H9 (cell line): ENCODE measurements at regions not wholly inside any gene's neighbourhood (a gene's known extent, or its start where the extent isn't known, plus 50 kb on each side); places are given as distances from the start of the nearest gene placed in this dataset.
"Not testable (repeated sequence)": the region's sequence is repeated elsewhere in the genome, so short reads cannot be mapped to it uniquely, and the experiment has no call there.

Experiments
- DNase-seq: peaks from one replicate; pipeline ENCODE4 v3.0.0-alpha.2; 2017
- H2AFZ ChIP-seq: one replicate; pipeline ENCODE4 v1.6.1; 2013; ENCODE audit warnings: mild to moderate bottlenecking, low read length, control low read depth, moderate library complexity
- H2AK5ac ChIP-seq: 2 replicates; pipeline ENCODE4 v1.6.1; 2013; ENCODE audit warnings: low read length, control low read depth, mixed read lengths; ENCODE audit not compliant: insufficient read length
- H2BK120ac ChIP-seq: one replicate; pipeline ENCODE4 v1.6.1; 2013; ENCODE audit warnings: low read depth, mild to moderate bottlenecking, low read length, control low read depth, inconsistent platforms; ENCODE audit not compliant: poor library complexity, severe bottlenecking
- H2BK12ac ChIP-seq: 2 replicates; pipeline ENCODE4 v1.6.1; 2013; ENCODE audit warnings: low read length, control low read depth, mixed read lengths, low read depth; ENCODE audit not compliant: insufficient read length
- H2BK15ac ChIP-seq: 2 replicates; pipeline ENCODE4 v1.6.1; 2013; ENCODE audit warnings: low read depth, low read length, control low read depth
- H2BK20ac ChIP-seq: one replicate; pipeline ENCODE4 v1.6.1; 2013; ENCODE audit warnings: low read depth, mild to moderate bottlenecking, low read length, control low read depth, inconsistent platforms; ENCODE audit not compliant: poor library complexity, severe bottlenecking
- H2BK5ac ChIP-seq: 2 replicates; pipeline ENCODE4 v1.6.1; 2013; ENCODE audit warnings: low read length, control low read depth, mixed read lengths; ENCODE audit not compliant: insufficient read length
- H3K14ac ChIP-seq: 2 replicates; pipeline ENCODE4 v1.6.1; 2013; ENCODE audit warnings: low read length, control low read depth; ENCODE audit not compliant: insufficient read depth
- H3K18ac ChIP-seq: 2 replicates; pipeline ENCODE4 v1.6.1; 2013; ENCODE audit warnings: low read depth, mild to moderate bottlenecking, mixed read lengths, low read length, control low read depth; ENCODE audit not compliant: insufficient read length
- H3K23ac ChIP-seq: 2 replicates; pipeline ENCODE4 v1.6.1; 2013; ENCODE audit warnings: low read length, control low read depth, mixed read lengths, low read depth; ENCODE audit not compliant: insufficient read length
- H3K23me2 ChIP-seq: 2 replicates; pipeline ENCODE4 v1.6.1; 2013; ENCODE audit warnings: low read depth, mild to moderate bottlenecking, mixed read lengths, low read length, control low read depth; ENCODE audit not compliant: insufficient read length, poor library complexity, severe bottlenecking
- H3K27ac ChIP-seq: 2 replicates; pipeline ENCODE4 v1.5.1; 2013; ENCODE audit warnings: low read length, control low read depth, mixed read lengths, low read depth; ENCODE audit not compliant: insufficient read length
- H3K27me3 ChIP-seq: 2 replicates; pipeline ENCODE4 v1.6.1; 2013; ENCODE audit warnings: low read length, control low read depth, inconsistent platforms; ENCODE audit not compliant: insufficient read depth
- H3K4ac ChIP-seq: 2 replicates; pipeline ENCODE4 v1.6.1; 2013; ENCODE audit warnings: low read depth, mild to moderate bottlenecking, control low read depth, inconsistent platforms, low read length, moderate library complexity
- H3K4me1 ChIP-seq: 2 replicates; pipeline ENCODE4 v1.6.1; 2013; ENCODE audit warnings: low read length, control low read depth, inconsistent platforms; ENCODE audit not compliant: insufficient read depth
- H3K4me2 ChIP-seq: 2 replicates; pipeline ENCODE4 v1.6.1; 2013; ENCODE audit warnings: low read length, control low read depth, mixed read lengths; ENCODE audit not compliant: insufficient read length, insufficient read depth
- H3K56ac ChIP-seq: 2 replicates; pipeline ENCODE4 v1.6.1; 2013; ENCODE audit warnings: low read depth, mild to moderate bottlenecking, mixed read lengths, low read length, control low read depth; ENCODE audit not compliant: insufficient read length
- H3K79me1 ChIP-seq: 2 replicates; pipeline ENCODE4 v1.6.1; 2013; ENCODE audit warnings: low read depth, mild to moderate bottlenecking, moderate library complexity, low read length, control low read depth, inconsistent platforms; ENCODE audit not compliant: insufficient read depth, poor library complexity, severe bottlenecking
- H3K79me2 ChIP-seq: 2 replicates; pipeline ENCODE4 v1.6.1; 2013; ENCODE audit warnings: low read length, control low read depth, inconsistent platforms; ENCODE audit not compliant: insufficient read depth
- H3K9ac ChIP-seq: 2 replicates; pipeline ENCODE4 v1.6.1; 2013; ENCODE audit warnings: low read length, control low read depth, mixed read lengths; ENCODE audit not compliant: insufficient read length; ENCODE audit errors: extremely low read depth
- H3K9me3 ChIP-seq: one replicate; pipeline ENCODE4 v1.6.1; 2013; ENCODE audit warnings: low read depth, low read length, inconsistent platforms; ENCODE audit not compliant: control insufficient read depth
- H3T11ph ChIP-seq: one replicate; pipeline ENCODE4 v1.6.1; 2013; ENCODE audit warnings: mild to moderate bottlenecking, low read length, control low read depth, inconsistent platforms
- H4K20me1 ChIP-seq: one replicate; pipeline ENCODE4 v1.6.1; 2013; ENCODE audit not compliant: control insufficient read depth, insufficient read length, insufficient read depth
- H4K5ac ChIP-seq: 2 replicates; pipeline ENCODE4 v1.6.1; 2013; ENCODE audit warnings: low read depth, mild to moderate bottlenecking, mixed read lengths, low read length, control low read depth; ENCODE audit not compliant: insufficient read length
- H4K8ac ChIP-seq: replicated peaks from 2 replicates; pipeline ENCODE4 v1.6.1; 2013; ENCODE audit warnings: low read length, control low read depth, mixed read lengths, low read depth; ENCODE audit not compliant: insufficient read length
- H4K91ac ChIP-seq: 2 replicates; pipeline ENCODE4 v1.6.1; 2013; ENCODE audit warnings: low read depth, mild to moderate bottlenecking, moderate library complexity, mixed read lengths, low read length, control low read depth; ENCODE audit not compliant: insufficient read length
- H3K27ac Mint-ChIP-seq, 3 experiments: 2 replicates in 2 of 3; 3 replicates in 1 of 3; pipeline ENCODE4 v1.8.0; 2020 to 2021; ENCODE audit warnings: mixed read lengths in 3 of 3, mild to moderate bottlenecking in 1 of 3, moderate library complexity in 1 of 3
- H3K27me3 Mint-ChIP-seq: 2 replicates; pipeline ENCODE4 v1.8.0; 2021; ENCODE audit warnings: low read depth, mild to moderate bottlenecking, moderate library complexity, mixed read lengths
- H3K36me3 Mint-ChIP-seq, 3 experiments: 2 replicates in 2 of 3; 3 replicates in 1 of 3; pipeline ENCODE4 v1.8.0; 2020 to 2021; ENCODE audit warnings: low read depth in 3 of 3, mixed read lengths in 3 of 3; ENCODE audit not compliant: insufficient read depth in 1 of 3
- H3K4me1 Mint-ChIP-seq, 2 experiments: 2 replicates each; pipeline ENCODE4 v1.8.0; 2020; ENCODE audit warnings: mixed read lengths in 2 of 2
- H3K4me3 Mint-ChIP-seq, 2 experiments: 2 replicates in 1 of 2; 3 replicates in 1 of 2; pipeline ENCODE4 v1.8.0; 2020 to 2021; ENCODE audit warnings: mild to moderate bottlenecking in 2 of 2, mixed read lengths in 2 of 2, moderate library complexity in 1 of 2
- H3K9me3 Mint-ChIP-seq, 2 experiments: 2 replicates in 1 of 2; 3 replicates in 1 of 2; pipeline ENCODE4 v1.8.0; 2020; ENCODE audit warnings: mild to moderate bottlenecking in 2 of 2, mixed read lengths in 2 of 2, moderate library complexity in 1 of 2
- WGBS: extraction: QIAGEN DNeasy Blood & Tissue Kit; methylation state at CpG from one replicate; pipeline ENCODE4 v1.1.7; 2013; ENCODE audit warnings: missing lambda C conversion rate, low lambda C conversion rate, mixed read lengths; ENCODE audit not compliant: insufficient read length; ENCODE audit errors: extremely low coverage; 5-methylcytosine and 5-hydroxymethylcytosine counted together

- no CpG with 5 or more reads among the region's 2 CpGs for WGBS
- DNase-seq, H2AK5ac ChIP-seq, H3K56ac ChIP-seq, H3K14ac ChIP-seq, H3T11ph ChIP-seq, H4K5ac ChIP-seq, H3K4me1 ChIP-seq, H3K4me2 ChIP-seq, H2BK120ac ChIP-seq, H3K79me1 ChIP-seq, H3K79me2 ChIP-seq, H3K9me3 ChIP-seq, H3K23me2 ChIP-seq, H2BK15ac ChIP-seq, H3K4ac ChIP-seq, H3K9ac ChIP-seq, H2AFZ ChIP-seq, H2BK20ac ChIP-seq, H3K4me3 Mint-ChIP-seq, H3K27me3 Mint-ChIP-seq, H3K27ac ChIP-seq, H4K20me1 ChIP-seq, H4K91ac ChIP-seq, H3K23ac ChIP-seq, H3K27me3 ChIP-seq, H2BK5ac ChIP-seq, H3K27ac Mint-ChIP-seq, H4K8ac ChIP-seq, H3K36me3 Mint-ChIP-seq, H3K18ac ChIP-seq, H2BK12ac ChIP-seq, H3K4me1 Mint-ChIP-seq: not testable (repeated sequence)
- peaks cover 34 to 42% of the 10 kb centered on the region in 2 experiments for H3K9me3 Mint-ChIP-seq
Measured at GRCh38 chr1:143764831-143765230, 207.0 kb downstream of the FAM72C start.

- not testable (repeated sequence) for H3K4me1 Mint-ChIP-seq
- WGBS, result no CpG with 5 or more reads among the region's 7 CpGs
Measured at GRCh38 chr1:143760366-143760765, 211.4 kb downstream of the FAM72C start.

More at GRCh38 chr1:143760366-143760765, 211.4 kb downstream of the FAM72C start:
- H2BK12ac ChIP-seq, H2AK5ac ChIP-seq, H4K20me1 ChIP-seq, H3K27ac Mint-ChIP-seq, H3K9ac ChIP-seq, H3K4me3 Mint-ChIP-seq, H3K9me3 ChIP-seq, H3K4me1 ChIP-seq, H3K23ac ChIP-seq, H2BK20ac ChIP-seq, H4K8ac ChIP-seq, H3T11ph ChIP-seq, H4K91ac ChIP-seq, H3K27me3 Mint-ChIP-seq, H3K4me2 ChIP-seq, H4K5ac ChIP-seq, H2BK120ac ChIP-seq, H3K23me2 ChIP-seq, H3K27me3 ChIP-seq, H3K14ac ChIP-seq, H2BK15ac ChIP-seq, DNase-seq, H3K56ac ChIP-seq, H3K18ac ChIP-seq, H3K4ac ChIP-seq, H3K36me3 Mint-ChIP-seq, H3K27ac ChIP-seq, H2AFZ ChIP-seq, H3K79me2 ChIP-seq, H2BK5ac ChIP-seq, H3K79me1 ChIP-seq: not testable (repeated sequence)
- peaks cover 44 to 46% of the 10 kb centered on the region in 2 experiments for H3K9me3 Mint-ChIP-seq
